Peyer's patch (tissue), 4 donors: ENCODE measurements at regions not wholly inside any gene's neighbourhood (a gene's known extent, or its start where the extent isn't known, plus 50 kb on each side); places are given as distances from the start of the nearest gene placed in this dataset.

ENCODE experiments used
- CTCF ChIP-seq, 6 experiments: fragments of 450-650 bp in 4 of 6; fragments of 200-600 bp in 2 of 6; sonication (generic) in 1 of 6; IDR thresholded peaks; one replicate each; pipeline ENCODE4 v1.5.1; 2017 to 2019; ENCODE audit warnings: antibody characterized with exemption in 6 of 6, mild to moderate bottlenecking in 3 of 6, moderate library complexity in 1 of 6
- POLR2A ChIP-seq, 2 donors: fragments of 450-650 bp; IDR thresholded peaks; one replicate each; pipeline ENCODE4 v1.5.1; 2017; ENCODE audit warnings: antibody characterized with exemption in 2 of 2, mild to moderate bottlenecking in 2 of 2, moderate library complexity in 2 of 2

- TF ChIP-seq CTCF (IDR thresholded peaks at IDR 0.05) = no peak
- TF ChIP-seq POLR2A (IDR thresholded peaks at IDR 0.05) = no peak
These were observed 74.0 kb upstream of the PODXL start for GRCh38 chr7:131630427-131630826.
